ENCODE measurements at regions not wholly inside any gene's neighbourhood (a gene's known extent, or its start where the extent isn't known, plus 50 kb on each side); places are given as distances from the start of the nearest gene placed in this dataset.

DNA sequence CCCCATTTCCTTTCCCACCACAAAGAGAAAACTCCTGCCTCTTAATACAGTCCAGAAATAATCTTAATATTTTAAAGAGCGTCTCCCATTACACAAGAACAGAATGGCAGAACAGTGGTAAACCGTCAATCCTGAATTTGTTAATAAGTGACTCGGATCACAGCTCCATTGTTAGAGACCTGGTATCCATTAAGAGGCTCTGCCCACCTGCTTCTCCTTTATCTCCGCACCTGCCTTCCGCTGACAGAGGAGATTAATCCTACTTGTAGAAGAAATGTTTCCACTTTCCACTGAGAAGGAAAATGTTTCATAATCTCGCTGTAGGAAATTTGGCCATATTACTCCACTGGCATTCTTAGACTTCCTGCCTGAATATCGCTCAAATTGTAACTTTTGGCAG is 1493.2 kb downstream of the MAT2B start:
- Histone ChIP-seq H3K4me3 (no peak overlapping the region), H3K4me2 (no peak overlapping the region), H3K27me3 (no peaks in the 10 kb centered on the region), H3K79me2 (no peaks in the 10 kb centered on the region), H3K36me3 (replicated peaks; ENCODE audit: insufficient read depth, low read depth) (no peaks in the 10 kb centered on the region), H3K4me1 (ENCODE audit: insufficient read depth) (no peaks in the 10 kb centered on the region), H3K9me2 (replicated peaks; ENCODE audit: insufficient read depth) (no peaks in the 10 kb centered on the region), H4K20me1 (ENCODE audit: insufficient read depth, poor library complexity, severe bottlenecking) (no peaks in the 10 kb centered on the region), H3K27ac (no peak overlapping the region), H2AFZ (no peak overlapping the region), H3K9me3 (ENCODE audit: low read depth) (no peaks in the 10 kb centered on the region)
- 69% methylated on average over 7 of the region's 7 CpGs for WGBS (ENCODE audit: low lambda C conversion rate, missing lambda C conversion rate)
- no peak for DNase-seq (ENCODE audit: low spot score)
- no peak for TF ChIP-seq CTCF (IDR thresholded peaks at IDR 0.05; ENCODE audit: poor library complexity)
- no peak for TF ChIP-seq EZH2phosphoT487 (IDR thresholded peaks at IDR 0.05; ENCODE audit: low read depth, severe bottlenecking, unreplicated experiment)
- TF ChIP-seq EZH2 (IDR thresholded peaks at IDR 0.05; ENCODE audit: borderline replicate concordance), result no peak

GRCh38 chr5:165000479-165001190 is 1495.2 kb downstream of the MAT2B start:
- Histone ChIP-seq H2AFZ (no peak overlapping the region), H3K36me3 (replicated peaks; ENCODE audit: insufficient read depth, low read depth) (no peaks in the 10 kb centered on the region), H3K27ac (no peak overlapping the region), H3K4me1 (ENCODE audit: insufficient read depth) (no peaks in the 10 kb centered on the region), H3K27me3 (no peaks in the 10 kb centered on the region), H3K9me3 (ENCODE audit: low read depth) (no peaks in the 10 kb centered on the region), H3K4me3 (no peak overlapping the region), H3K4me2 (no peak overlapping the region), H4K20me1 (ENCODE audit: insufficient read depth, poor library complexity, severe bottlenecking) (no peaks in the 10 kb centered on the region), H3K79me2 (no peaks in the 10 kb centered on the region), H3K9me2 (replicated peaks; ENCODE audit: insufficient read depth) (no peaks in the 10 kb centered on the region)
- WGBS (ENCODE audit: low lambda C conversion rate, missing lambda C conversion rate), result 74% methylated on average over 5 of the region's 5 CpGs
- TF ChIP-seq EZH2 (IDR thresholded peaks at IDR 0.05; ENCODE audit: borderline replicate concordance), result no peak
- TF ChIP-seq CTCF (IDR thresholded peaks at IDR 0.05; ENCODE audit: poor library complexity), result no peak
- no peak for TF ChIP-seq EZH2phosphoT487 (IDR thresholded peaks at IDR 0.05; ENCODE audit: low read depth, severe bottlenecking, unreplicated experiment)
- no peak for DNase-seq (ENCODE audit: low spot score)

GRCh38 chr5:165003283-165003682 is 1497.9 kb downstream of the MAT2B start:
- Histone ChIP-seq H3K79me2 (no peaks in the 10 kb centered on the region), H3K36me3 (replicated peaks; ENCODE audit: insufficient read depth, low read depth) (no peaks in the 10 kb centered on the region), H3K9me3 (ENCODE audit: low read depth) (no peaks in the 10 kb centered on the region), H4K20me1 (ENCODE audit: insufficient read depth, poor library complexity, severe bottlenecking) (no peaks in the 10 kb centered on the region), H2AFZ (no peak overlapping the region), H3K4me3 (no peak overlapping the region), H3K4me1 (ENCODE audit: insufficient read depth) (no peaks in the 10 kb centered on the region), H3K27ac (no peak overlapping the region), H3K27me3 (no peaks in the 10 kb centered on the region), H3K9me2 (replicated peaks; ENCODE audit: insufficient read depth) (no peaks in the 10 kb centered on the region), H3K4me2 (no peak overlapping the region)
- DNase-seq (ENCODE audit: low spot score), result no peak
- TF ChIP-seq EZH2 (IDR thresholded peaks at IDR 0.05; ENCODE audit: borderline replicate concordance) (no peak), EZH2phosphoT487 (IDR thresholded peaks at IDR 0.05; ENCODE audit: low read depth, severe bottlenecking, unreplicated experiment) (no peak), CTCF (IDR thresholded peaks at IDR 0.05; ENCODE audit: poor library complexity) (no peak)
- 77% methylated on average over 3 of the region's 3 CpGs for WGBS (ENCODE audit: low lambda C conversion rate, missing lambda C conversion rate)

Measured in hepatocyte (in vitro differentiated cells).